ENCODE measurements at regions not wholly inside any gene's neighbourhood (a gene's known extent, or its start where the extent isn't known, plus 50 kb on each side); places are given as distances from the start of the nearest gene placed in this dataset.

GRCh38 chr3:150132101-150132749, 161.5 kb upstream of the PFN2 start:
- Mint-ChIP-seq H3K27ac (no peak overlapping the region), H3K9me3 (no peaks in the 10 kb centered on the region), H3K4me1 (ENCODE audit: low read depth) (no peaks in the 10 kb centered on the region), H3K36me3 (ENCODE audit: low read depth) (no peaks in the 10 kb centered on the region), H3K27me3 (peaks cover 18% of the 10 kb centered on the region), H3K4me3 (no peak overlapping the region)
- POLR2A ChIA-PET = no interaction called here
- Histone ChIP-seq H3K27ac (ENCODE audit: low read depth in 1 of 2, low read length in 2 of 2) (no peak overlapping the region), H3K36me3 (ENCODE audit: insufficient read depth, low read length) (no peaks in the 10 kb centered on the region), H3K27me3 (ENCODE audit: control insufficient read depth in 1 of 2, insufficient read depth in 2 of 2, low read length in 2 of 2) (no peaks in the 10 kb centered on the region), H3K4me3 (ENCODE audit: low read length) (no peak overlapping the region), H3K4me1 (ENCODE audit: insufficient read depth, low read length) (no peaks in the 10 kb centered on the region), H3K9me3 (ENCODE audit: control insufficient read depth in 1 of 2, insufficient read depth in 1 of 2, low read length in 2 of 2) (no peaks in the 10 kb centered on the region)
- CTCF ChIA-PET = no interaction called here
- ATAC-seq (ENCODE audit: poor library complexity) = no peak
- TF ChIP-seq CTCF (IDR thresholded peaks at IDR 0.05) = no peak
- intact Hi-C loops (cut with DNase I, micrococcal nuclease) = no loop called here
- no peak for DNase-seq

GRCh38 chr3:150131663-150132062, 161.0 kb upstream of the PFN2 start:
- Mint-ChIP-seq H3K9me3 (no peaks in the 10 kb centered on the region), H3K4me1 (ENCODE audit: low read depth) (no peaks in the 10 kb centered on the region), H3K4me3 (no peak overlapping the region), H3K27ac (no peak overlapping the region), H3K27me3 (peaks cover 18% of the 10 kb centered on the region), H3K36me3 (ENCODE audit: low read depth) (no peaks in the 10 kb centered on the region)
- POLR2A ChIA-PET = no interaction called here
- intact Hi-C loops (cut with DNase I, micrococcal nuclease) = no loop called here
- Histone ChIP-seq H3K4me3 (ENCODE audit: low read length) (no peak overlapping the region), H3K27ac (ENCODE audit: low read depth in 1 of 2, low read length in 2 of 2) (no peak overlapping the region), H3K36me3 (ENCODE audit: insufficient read depth, low read length) (no peaks in the 10 kb centered on the region), H3K27me3 (ENCODE audit: control insufficient read depth in 1 of 2, insufficient read depth in 2 of 2, low read length in 2 of 2) (no peaks in the 10 kb centered on the region), H3K4me1 (ENCODE audit: insufficient read depth, low read length) (no peaks in the 10 kb centered on the region), H3K9me3 (ENCODE audit: control insufficient read depth in 1 of 2, insufficient read depth in 1 of 2, low read length in 2 of 2) (no peaks in the 10 kb centered on the region)
- ATAC-seq (ENCODE audit: poor library complexity) = no peak
- CTCF ChIA-PET = no interaction called here
- no peak for DNase-seq
- no peak for TF ChIP-seq CTCF (IDR thresholded peaks at IDR 0.05)

- Histone ChIP-seq H3K27ac (ENCODE audit: low read depth in 1 of 2, low read length in 2 of 2) (no peak overlapping the region), H3K9me3 (ENCODE audit: control insufficient read depth in 1 of 2, insufficient read depth in 1 of 2, low read length in 2 of 2) (no peaks in the 10 kb centered on the region), H3K4me3 (ENCODE audit: low read length) (no peak overlapping the region), H3K4me1 (ENCODE audit: insufficient read depth, low read length) (no peaks in the 10 kb centered on the region), H3K27me3 (ENCODE audit: control insufficient read depth in 1 of 2, insufficient read depth in 2 of 2, low read length in 2 of 2) (no peaks in the 10 kb centered on the region), H3K36me3 (ENCODE audit: insufficient read depth, low read length) (no peaks in the 10 kb centered on the region)
- CTCF ChIA-PET = no interaction called here
- Mint-ChIP-seq H3K9me3 (no peaks in the 10 kb centered on the region), H3K4me3 (no peak overlapping the region), H3K27me3 (peaks cover 24% of the 10 kb centered on the region), H3K4me1 (ENCODE audit: low read depth) (no peaks in the 10 kb centered on the region), H3K27ac (no peak overlapping the region), H3K36me3 (ENCODE audit: low read depth) (no peaks in the 10 kb centered on the region)
- DNase-seq = no peak
- POLR2A ChIA-PET = no interaction called here
- ATAC-seq (ENCODE audit: poor library complexity) = no peak
- intact Hi-C loops (cut with DNase I, micrococcal nuclease) = no loop called here
- TF ChIP-seq CTCF (IDR thresholded peaks at IDR 0.05) = no peak
These were observed 159.9 kb upstream of the PFN2 start for GRCh38 chr3:150130404-150131100.
